Posterior vena cava (tissue), 2 donors: ENCODE measurements at regions not wholly inside any gene's neighbourhood (a gene's known extent, or its start where the extent isn't known, plus 50 kb on each side); places are given as distances from the start of the nearest gene placed in this dataset.

Experiments used
- DNase-seq: peaks from one replicate; pipeline ENCODE4 v3.0.0-alpha.2; 2020; ENCODE audit warnings: low spot score
- intact Hi-C, 2 donors: fragments of 100-400 bp; cut with DNase I; formaldehyde crosslinking; loops; one replicate each; pipeline versions ENCODE4 v1.14.1 to v1.14.2; 2022 to 2023
- donor health status: DM: yes; HTN: yes; CAD: no.
- donor health status: DM: yes; HTN: yes; CAD: no.

DNA sequence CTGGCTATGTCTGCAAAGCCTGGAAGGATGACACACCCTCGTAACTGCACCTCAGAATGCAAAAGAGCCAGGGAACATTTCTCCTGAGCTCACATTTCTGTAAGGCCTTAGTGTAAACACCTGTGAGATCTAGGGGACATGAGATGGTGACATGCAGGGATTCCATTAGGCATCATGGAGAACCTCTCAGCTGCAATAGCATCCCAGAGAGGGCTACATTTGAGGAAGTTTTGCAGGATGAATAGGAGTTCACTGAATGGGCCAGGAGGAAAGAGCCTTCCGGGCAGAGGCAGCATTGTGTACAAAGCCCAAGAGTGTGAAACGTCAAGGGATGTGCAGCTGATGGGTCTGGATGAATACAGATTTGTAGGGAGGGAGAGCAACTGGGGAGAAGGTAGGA, 223.0 kb upstream of the RPL38 start:
- DNase-seq, result peak; percentile 14
- intact Hi-C loops, result no loop called here

DNA sequence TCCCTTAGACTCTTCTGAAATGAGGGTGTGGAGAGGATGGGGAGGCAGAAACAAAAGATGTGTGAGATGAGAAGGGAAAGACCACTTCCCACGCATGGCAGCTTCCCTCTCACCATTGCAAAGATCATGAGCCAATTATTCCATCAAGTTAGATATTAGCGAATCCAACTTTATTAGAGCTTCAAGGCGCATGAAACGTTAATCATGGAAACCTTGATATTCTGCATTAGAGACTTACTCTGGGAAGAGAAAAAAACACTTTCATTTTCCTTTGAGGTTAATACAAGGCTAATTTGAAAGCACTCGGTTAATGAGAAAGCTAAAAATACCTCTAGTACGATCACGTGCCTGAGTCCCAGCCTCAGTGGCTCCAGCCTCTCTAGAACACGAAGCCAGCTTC, 220.6 kb upstream of the RPL38 start:
- intact Hi-C loops, result no loop called here
- peak; percentile 24 for DNase-seq

GRCh38 chr17:73983621-73984400, 219.7 kb upstream of the RPL38 start:
- intact Hi-C loops, result no loop called here
- peak; percentile 66 for DNase-seq

GRCh38 chr17:73984941-73985340, 218.5 kb upstream of the RPL38 start:
- peak; percentile 32 for DNase-seq
- intact Hi-C loops, result no loop called here

GRCh38 chr17:73985466-73986015, 217.9 kb upstream of the RPL38 start:
- peak; percentile 54 for DNase-seq
- intact Hi-C loops, result no loop called here

DNA sequence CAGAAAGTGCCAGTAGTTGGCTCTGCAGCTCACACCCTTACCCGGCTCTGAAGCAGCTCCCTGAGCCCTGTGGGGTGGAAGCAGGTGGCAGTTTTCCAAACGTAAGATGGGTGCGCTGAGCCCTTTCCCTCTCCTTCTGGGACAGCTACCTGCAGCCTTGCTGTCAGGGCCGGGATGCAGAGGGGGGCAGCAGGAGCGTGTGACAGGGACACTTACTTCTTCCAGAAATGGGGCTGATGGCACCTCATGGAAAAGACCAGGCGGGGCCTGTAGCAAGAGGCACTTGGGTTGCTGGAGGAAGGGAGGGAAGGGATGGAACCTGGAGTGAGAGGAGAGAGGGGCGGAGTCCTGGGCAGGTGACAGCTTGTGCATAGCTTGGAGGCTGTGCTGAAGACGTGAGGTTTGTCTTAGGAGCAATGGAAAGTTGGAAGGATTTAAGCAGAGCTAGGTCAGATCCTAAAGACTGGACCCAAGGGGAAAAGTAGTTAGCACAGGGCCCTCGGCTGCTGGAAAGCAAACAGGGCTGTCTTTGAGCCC, 216.8 kb upstream of the RPL38 start:
- intact Hi-C loops, result no loop called here
- peak; percentile 43 for DNase-seq

DNA sequence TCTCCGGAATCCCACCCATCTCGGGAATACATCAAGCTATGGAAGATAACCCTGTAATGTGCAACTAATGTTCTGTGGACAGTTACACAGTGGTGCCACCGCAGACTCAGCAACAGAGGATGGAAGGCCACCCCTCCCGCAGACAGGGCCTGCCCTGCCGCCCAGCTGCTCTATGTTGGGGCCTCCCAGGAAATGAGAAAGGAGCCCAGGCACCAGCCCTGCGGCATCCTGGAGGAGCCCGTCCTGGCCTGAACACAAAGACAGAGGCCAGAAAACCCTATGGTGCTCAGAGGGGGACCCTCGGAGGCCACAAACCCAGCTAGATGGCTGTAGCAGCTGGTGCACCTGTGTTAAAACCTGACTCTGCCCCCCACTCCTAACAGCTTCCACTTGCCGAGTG, 216.1 kb upstream of the RPL38 start:
- intact Hi-C loops, result no loop called here
- DNase-seq, result peak; percentile 66

GRCh38 chr17:73987845-73988509, 215.5 kb upstream of the RPL38 start:
- intact Hi-C loops, result no loop called here

GRCh38 chr17:73989671-73990070, 213.8 kb upstream of the RPL38 start:
- peak; percentile 77 for DNase-seq
- intact Hi-C loops, result no loop called here

More at GRCh38 chr17:73987845-73988509, 215.5 kb upstream of the RPL38 start:
- DNase-seq, result peak; percentile 35

DNA sequence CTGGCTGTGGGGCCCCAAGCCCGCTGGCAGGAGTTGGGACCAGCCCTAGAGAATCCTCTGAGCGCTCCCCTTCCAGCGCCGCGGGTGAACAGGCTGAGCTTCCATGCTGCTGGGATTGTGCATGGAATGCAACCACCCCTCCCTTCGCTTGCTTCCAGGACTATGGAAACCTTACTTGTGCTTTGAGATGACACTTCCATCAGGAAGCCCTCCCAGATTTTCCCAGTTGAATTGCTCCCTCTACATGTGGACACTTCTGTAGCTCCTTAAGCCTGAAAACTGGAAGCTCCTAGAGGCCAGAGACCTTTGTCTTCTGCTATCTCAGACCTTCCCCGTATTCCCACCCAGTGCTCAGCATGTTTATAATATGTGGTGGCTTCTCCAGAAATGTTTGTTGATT, 213.2 kb upstream of the RPL38 start:
- intact Hi-C loops, result no loop called here

GRCh38 chr17:73991260-73991659, 212.2 kb upstream of the RPL38 start:
- intact Hi-C loops, result no loop called here
- no peak for DNase-seq

More for the DNA sequence above, 213.2 kb upstream of the RPL38 start:
- no peak for DNase-seq

- no peak for DNase-seq
- intact Hi-C loops, result no loop called here
Observed at GRCh38 chr17:73994946-73995345, 208.5 kb upstream of the RPL38 start.

- no peak for DNase-seq
- intact Hi-C loops, result no loop called here
Observed at GRCh38 chr17:73997059-73997458, 206.4 kb upstream of the RPL38 start.

DNA sequence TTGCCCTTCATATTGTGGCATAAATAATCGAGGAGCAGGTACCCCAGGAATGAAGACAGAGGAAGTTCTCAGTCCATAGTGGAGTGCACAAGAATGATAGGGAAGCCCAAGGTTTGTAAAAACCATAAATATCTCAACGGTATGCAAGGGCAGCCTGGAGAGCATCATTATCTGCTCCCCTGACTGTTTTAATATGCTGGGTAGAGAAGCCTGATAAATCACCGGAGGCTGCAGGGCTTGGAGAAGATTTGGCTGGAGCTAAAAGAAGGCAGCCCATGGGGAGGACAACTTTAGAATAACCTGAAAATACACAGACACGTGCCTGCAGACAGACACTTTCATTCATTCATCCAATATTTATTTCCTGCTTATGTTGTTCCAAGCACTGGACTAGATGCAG, 205.2 kb upstream of the RPL38 start:
- intact Hi-C loops, result no loop called here
- no peak for DNase-seq

DNA sequence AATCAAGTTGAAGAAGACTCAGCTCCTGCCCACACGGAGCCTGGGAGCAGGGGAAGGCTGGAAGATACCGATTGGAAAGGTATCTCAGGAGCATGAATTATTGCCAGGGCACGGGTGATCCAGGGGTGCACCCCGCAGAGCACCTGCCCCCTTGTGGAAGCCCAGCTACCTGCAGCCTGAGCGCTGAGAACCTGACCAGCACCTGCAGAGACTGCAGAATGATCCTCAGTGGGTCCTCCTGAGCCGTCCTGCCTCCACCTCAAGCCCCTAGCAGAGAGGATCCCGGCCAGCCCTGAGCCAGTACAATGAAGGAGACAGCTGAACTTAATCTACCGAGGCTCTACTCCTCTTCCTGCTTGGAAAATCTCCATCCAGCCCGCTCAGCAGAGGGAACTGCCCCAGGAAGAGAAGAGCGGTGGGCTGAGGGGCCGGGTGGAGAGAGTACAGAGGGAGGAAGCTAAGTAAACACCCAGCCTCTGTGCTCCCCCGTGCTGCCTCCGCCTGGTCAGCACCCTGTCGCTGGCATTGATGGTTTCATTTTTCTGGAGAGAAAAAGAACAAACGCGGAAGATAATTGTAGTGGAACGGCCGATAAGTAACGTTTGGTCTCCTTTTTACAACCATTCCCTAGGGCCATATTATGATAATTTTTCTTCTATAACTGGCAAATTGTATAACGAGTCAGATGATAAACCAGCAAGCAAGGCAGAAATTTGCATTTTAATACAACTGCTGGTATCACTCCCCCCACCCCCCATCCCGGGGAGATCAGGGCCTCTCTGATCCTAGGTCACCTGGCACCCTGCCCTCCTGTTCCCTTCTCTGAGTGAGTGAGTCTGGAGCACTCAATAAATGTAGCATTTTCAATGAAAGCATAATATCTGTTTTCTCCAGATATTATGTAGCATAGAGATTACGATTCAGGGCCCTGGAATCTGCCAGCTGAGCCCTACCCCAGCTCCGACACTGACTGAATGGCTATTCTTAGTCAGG, 204.5 kb upstream of the RPL38 start:
- intact Hi-C loops, result no loop called here
- DNase-seq, result no peak

DNA sequence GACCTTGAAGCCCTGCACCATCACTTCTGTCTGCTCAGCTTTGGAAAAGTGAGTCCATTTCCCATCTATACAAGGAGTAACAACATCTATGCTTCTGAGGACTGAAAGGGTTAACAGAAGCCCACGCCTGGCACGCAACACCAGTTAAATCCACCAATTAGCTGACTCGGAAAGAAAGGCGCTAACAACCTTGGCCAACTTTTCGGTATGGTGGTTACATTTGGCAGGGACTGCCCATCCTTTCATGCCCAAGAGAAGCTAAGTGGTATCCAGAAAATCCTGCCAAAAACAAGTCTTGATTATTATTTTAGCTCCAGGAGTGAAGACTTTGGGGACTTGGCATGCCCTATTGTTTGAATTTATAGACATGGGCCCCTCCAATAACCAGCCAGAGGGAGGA, 202.3 kb upstream of the RPL38 start:
- no peak for DNase-seq
- intact Hi-C loops, result no loop called here

DNA sequence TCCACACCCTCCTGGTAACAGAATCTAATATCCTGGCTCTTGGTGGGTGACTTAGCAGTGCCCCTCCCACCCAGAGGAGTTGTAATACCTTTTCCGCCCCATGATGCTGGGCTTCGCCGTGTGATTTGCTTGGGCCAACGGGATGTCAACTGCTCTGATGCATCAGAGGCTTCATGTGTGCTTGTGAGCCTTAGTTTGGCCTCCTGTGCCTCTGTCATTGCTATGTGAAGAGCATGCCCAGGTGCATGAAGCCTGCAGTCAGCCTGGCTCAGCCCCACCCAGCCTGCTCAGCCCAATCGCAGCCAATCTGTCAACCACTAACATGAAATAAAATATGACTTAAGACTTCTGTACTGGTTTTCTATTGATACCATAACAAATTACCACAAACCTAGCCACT, 201.2 kb upstream of the RPL38 start:
- intact Hi-C loops, result no loop called here
- DNase-seq, result no peak

DNA sequence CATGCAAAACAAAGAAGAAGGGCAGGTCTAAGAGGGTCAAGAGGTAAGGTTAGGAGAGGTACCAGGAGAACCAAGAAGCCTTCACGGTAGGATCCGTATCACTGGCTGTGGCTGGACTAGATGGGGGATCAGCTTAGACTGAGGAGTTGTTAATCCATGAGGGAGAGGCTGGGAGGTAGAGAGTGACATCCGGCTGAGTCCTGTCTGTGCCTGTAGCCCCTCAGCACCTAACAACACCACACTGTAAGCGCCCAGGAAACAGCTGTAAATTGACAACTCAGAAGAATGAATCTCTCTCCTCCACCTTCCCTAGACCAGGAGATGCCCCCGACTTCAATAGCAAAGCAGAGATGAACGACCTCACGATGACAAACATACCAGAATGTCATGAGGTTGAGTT, 199.4 kb upstream of the RPL38 start:
- intact Hi-C loops, result no loop called here
- DNase-seq, result no peak

- no peak for DNase-seq
- intact Hi-C loops, result no loop called here
Observed at GRCh38 chr17:74005790-74006189, 197.7 kb upstream of the RPL38 start.
